ENCODE measurements at regions not wholly inside any gene's neighbourhood (a gene's known extent, or its start where the extent isn't known, plus 50 kb on each side); places are given as distances from the start of the nearest gene placed in this dataset.

DNA sequence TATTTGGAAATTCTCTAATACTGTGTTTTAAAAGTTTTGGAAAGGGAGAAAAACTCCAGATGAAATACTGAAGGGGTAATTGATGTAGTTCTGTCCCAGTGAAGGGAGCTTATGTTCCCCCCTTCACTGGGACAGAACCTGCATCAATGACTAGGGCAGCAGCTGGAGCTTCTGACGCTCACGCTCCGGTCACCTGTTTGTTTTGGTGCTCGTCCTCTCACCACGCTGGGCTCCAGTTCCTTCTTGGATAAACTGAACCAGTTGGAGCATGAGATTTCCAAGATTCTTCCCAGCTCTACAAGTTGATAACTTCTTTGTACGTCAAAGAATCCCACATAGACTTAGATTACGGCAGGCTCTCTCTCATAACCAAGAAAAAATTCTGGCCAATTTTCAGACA is 51.4 kb upstream of the HNRNPU start:
- TF ChIP-seq EZH2 (IDR thresholded peaks at IDR 0.05; ENCODE audit: borderline replicate concordance), result no peak
- TF ChIP-seq, protein P1, sequence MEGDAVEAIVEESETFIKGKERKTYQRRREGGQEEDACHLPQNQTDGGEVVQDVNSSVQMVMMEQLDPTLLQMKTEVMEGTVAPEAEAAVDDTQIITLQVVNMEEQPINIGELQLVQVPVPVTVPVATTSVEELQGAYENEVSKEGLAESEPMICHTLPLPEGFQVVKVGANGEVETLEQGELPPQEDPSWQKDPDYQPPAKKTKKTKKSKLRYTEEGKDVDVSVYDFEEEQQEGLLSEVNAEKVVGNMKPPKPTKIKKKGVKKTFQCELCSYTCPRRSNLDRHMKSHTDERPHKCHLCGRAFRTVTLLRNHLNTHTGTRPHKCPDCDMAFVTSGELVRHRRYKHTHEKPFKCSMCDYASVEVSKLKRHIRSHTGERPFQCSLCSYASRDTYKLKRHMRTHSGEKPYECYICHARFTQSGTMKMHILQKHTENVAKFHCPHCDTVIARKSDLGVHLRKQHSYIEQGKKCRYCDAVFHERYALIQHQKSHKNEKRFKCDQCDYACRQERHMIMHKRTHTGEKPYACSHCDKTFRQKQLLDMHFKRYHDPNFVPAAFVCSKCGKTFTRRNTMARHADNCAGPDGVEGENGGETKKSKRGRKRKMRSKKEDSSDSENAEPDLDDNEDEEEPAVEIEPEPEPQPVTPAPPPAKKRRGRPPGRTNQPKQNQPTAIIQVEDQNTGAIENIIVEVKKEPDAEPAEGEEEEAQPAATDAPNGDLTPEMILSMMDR (IDR thresholded peaks at IDR 0.05; ENCODE audit: poor library complexity), result no peak

Measured in hepatocyte (in vitro differentiated cells).